B cell (primary cell): ENCODE measurements at regions not wholly inside any gene's neighbourhood (a gene's known extent, or its start where the extent isn't known, plus 50 kb on each side); places are given as distances from the start of the nearest gene placed in this dataset.

Experiments
- ATAC-seq: fragments of 200-7000 bp; cut with Tn5 transposase; one replicate; pipeline ENCODE4 v1.10.0; 2021; ENCODE audit warnings: low read depth, mild to moderate bottlenecking, moderate number of reproducible peaks, moderate library complexity
- CTCF ChIA-PET: fragments of 350-600 bp; sonication (Branson Sonifier 250); formaldehyde crosslinking; loops from one replicate; lab custom pipeline; 2021; ENCODE audit warnings: antibody characterized with exemption, inconsistent platforms; lab: Charles Lee
- POLR2A ChIA-PET: fragments of 350-600 bp; sonication (Branson Sonifier 250); formaldehyde crosslinking; loops from one replicate; lab custom pipeline; 2021; ENCODE audit warnings: antibody characterized with exemption; lab: Charles Lee
- DNase-seq: peaks from one replicate; pipeline ENCODE4 v3.0.0; 2013
- H2AFZ ChIP-seq: 2 replicates; pipeline ENCODE4 v1.6.1; 2012; ENCODE audit warnings: mild to moderate bottlenecking, low read depth, low read length; ENCODE audit not compliant: insufficient read depth, poor library complexity, severe bottlenecking
- H3K27ac ChIP-seq, 2 donors: 1 replicate in 1 of 2; 2 replicates in 1 of 2; pipeline ENCODE4 v1.5.1; 2012 to 2013; ENCODE audit warnings: low read length in 2 of 2, mild to moderate bottlenecking in 2 of 2, moderate library complexity in 1 of 2
- H3K27me3 ChIP-seq, 4 experiments: fragments of 200-600 bp in 1 of 4; sonication (generic) in 1 of 4; replicated peaks in 1 of 4; 1 replicate in 2 of 4; 2 replicates in 2 of 4; pipeline versions ENCODE4 v1.6.1 to v1.7.0; 2013 to 2016; ENCODE audit warnings: low read length in 3 of 4, mild to moderate bottlenecking in 2 of 4, mixed read lengths in 1 of 4, moderate library complexity in 1 of 4; ENCODE audit not compliant: insufficient read depth in 4 of 4, control insufficient read depth in 3 of 4; ENCODE audit errors: control extremely low read depth in 1 of 4
- H3K36me3 ChIP-seq, 2 experiments: replicated peaks in 1 of 2; 1 replicate in 1 of 2; 2 replicates in 1 of 2; pipeline versions ENCODE4 v1.6.1 to v1.7.1; 2013; ENCODE audit warnings: low read length in 1 of 2; ENCODE audit not compliant: insufficient read depth in 2 of 2, control insufficient read depth in 1 of 2; ENCODE audit errors: control extremely low read depth in 1 of 2, extremely low read depth in 1 of 2
- H3K4me1 ChIP-seq, 2 donors: fragments of 200-600 bp in 1 of 2; sonication (generic) in 1 of 2; 1 replicate in 1 of 2; 2 replicates in 1 of 2; pipeline versions ENCODE4 v1.5.1 to v1.6.1; 2013 to 2017; ENCODE audit warnings: low read length in 2 of 2; ENCODE audit not compliant: control insufficient read depth in 2 of 2, insufficient read depth in 2 of 2
- H3K4me2 ChIP-seq: replicated peaks from 2 replicates; pipeline ENCODE3; 2012; ENCODE audit warnings: mild to moderate bottlenecking, low read depth, low read length; ENCODE audit not compliant: poor library complexity, severe bottlenecking
- H3K4me3 ChIP-seq, 5 experiments: fragments of 200-600 bp in 1 of 5; sonication (generic) in 1 of 5; 1 replicate in 3 of 5; 2 replicates in 2 of 5; pipeline versions ENCODE4 v1.5.1 to v1.7.0; 2011 to 2016; ENCODE audit warnings: low read length in 4 of 5, mild to moderate bottlenecking in 4 of 5, low read depth in 2 of 5, control low read depth in 1 of 5, moderate library complexity in 1 of 5; ENCODE audit not compliant: insufficient read depth in 1 of 5; ENCODE audit errors: control extremely low read depth in 1 of 5, extremely low read depth in 1 of 5
- H3K79me2 ChIP-seq: fragments of 200-600 bp; sonication (generic); one replicate; pipeline ENCODE4 v1.6.0; 2016; ENCODE audit warnings: low read length; ENCODE audit not compliant: control insufficient read depth, insufficient read depth
- H3K9ac ChIP-seq: fragments of 200-600 bp; sonication (generic); 2 replicates; pipeline ENCODE4 v1.6.1; 2017; ENCODE audit warnings: mild to moderate bottlenecking, low read length, moderate library complexity
- H3K9me3 ChIP-seq, 3 donors: one replicate each; pipeline versions ENCODE4 v1.6.1 to v1.7.1; 2013; ENCODE audit warnings: low read length in 2 of 3; ENCODE audit not compliant: control insufficient read depth in 2 of 3, insufficient read depth in 1 of 3; ENCODE audit errors: control extremely low read depth in 1 of 3
- H4K20me1 ChIP-seq: 2 replicates; pipeline ENCODE4 v1.6.0; 2012; ENCODE audit warnings: mild to moderate bottlenecking, low read length; ENCODE audit not compliant: insufficient read depth, control insufficient read depth, poor library complexity, severe bottlenecking
- H3K27ac Mint-ChIP-seq: one replicate; pipeline ENCODE4 v1.8.0; 2021; ENCODE audit warnings: mixed read lengths
- H3K27me3 Mint-ChIP-seq: one replicate; pipeline ENCODE4 v1.8.0; 2021; ENCODE audit warnings: mixed read lengths
- H3K4me1 Mint-ChIP-seq: one replicate; pipeline ENCODE4 v1.8.0; 2021; ENCODE audit warnings: mixed read lengths
- H3K4me3 Mint-ChIP-seq: one replicate; pipeline ENCODE4 v1.8.0; 2021; ENCODE audit warnings: mixed read lengths
- H3K9me3 Mint-ChIP-seq: one replicate; pipeline ENCODE4 v1.8.0; 2022; ENCODE audit warnings: mixed read lengths; ENCODE audit not compliant: insufficient read depth
- CTCF ChIP-seq: fragments of 200-600 bp; IDR thresholded peaks from one replicate; pipeline ENCODE4 v1.8.0; 2022; ENCODE audit warnings: antibody characterized with exemption, mild to moderate bottlenecking
- EZH2 ChIP-seq: IDR thresholded peaks from 2 replicates; pipeline ENCODE4 v1.6.1; 2012; ENCODE audit warnings: borderline replicate concordance, low read depth, mild to moderate bottlenecking, moderate library complexity, low read length; ENCODE audit not compliant: insufficient read depth, poor library complexity, severe bottlenecking
- WGBS: methylation state at CpG from one replicate; pipeline ENCODE4 v1.1.5; 2013; ENCODE audit warnings: missing lambda C conversion rate; ENCODE audit not compliant: insufficient coverage; 5-methylcytosine and 5-hydroxymethylcytosine counted together
- intact Hi-C: fragments of 100-400 bp; cut with micrococcal nuclease; formaldehyde crosslinking; loops from one replicate; pipeline ENCODE4 v1.10.0; 2022

- ChIA-PET CTCF (no interaction called here), POLR2A (no interaction called here)
- Histone ChIP-seq H3K4me2 (no peak overlapping the region), H3K36me3 (no peaks in the 10 kb centered on the region), H3K4me3 (no peak overlapping the region), H3K4me1 (no peaks in the 10 kb centered on the region), H3K9ac (no peak overlapping the region), H2AFZ (no peak overlapping the region), H3K27ac (no peak overlapping the region), H3K79me2 (no peaks in the 10 kb centered on the region), H3K27me3 (no peaks in the 10 kb centered on the region), H4K20me1 (no peaks in the 10 kb centered on the region), H3K9me3 (peaks cover 0 to 1% (median 0%) of the 10 kb centered on the region in 3 donors)
- Mint-ChIP-seq H3K4me1 (no peaks in the 10 kb centered on the region), H3K27ac (no peak overlapping the region), H3K4me3 (no peak overlapping the region), H3K27me3 (no peaks in the 10 kb centered on the region), H3K9me3 (peaks cover 4% of the 10 kb centered on the region)
- intact Hi-C loops: no loop called here
- TF ChIP-seq CTCF (no peak), EZH2 (no peak)
- no CpG with 5 or more reads among the region's 1 CpG for WGBS
- ATAC-seq (no peak), DNase-seq (no peak)
Observed at GRCh38 chr18:40464032-40464431, 1491.0 kb upstream of the PIK3C3 start.

DNA sequence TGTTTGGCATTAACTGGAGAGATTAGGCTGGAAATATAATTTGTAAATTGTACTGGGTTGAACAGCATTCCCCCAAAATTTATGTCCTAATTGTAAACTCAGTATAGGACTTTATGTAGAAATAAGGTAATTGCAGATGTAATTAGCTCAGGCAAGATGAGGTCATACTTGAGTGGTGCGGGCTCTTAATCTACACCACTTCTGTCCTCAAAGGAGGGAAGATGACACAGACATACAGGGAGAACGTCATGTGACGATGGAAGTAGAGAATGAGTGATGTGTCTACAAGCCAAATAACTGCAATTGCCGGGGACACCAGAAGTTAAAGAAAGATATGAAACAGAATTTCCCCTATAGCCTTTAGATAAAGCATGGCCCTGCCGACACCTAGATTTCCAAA is 1501.1 kb upstream of the PIK3C3 start:
- Histone ChIP-seq H2AFZ (no peak overlapping the region), H3K27ac (no peak overlapping the region), H3K4me1 (no peaks in the 10 kb centered on the region), H3K4me3 (no peak overlapping the region), H3K4me2 (no peak overlapping the region), H3K79me2 (no peaks in the 10 kb centered on the region), H3K9me3 (no peaks in the 10 kb centered on the region), H3K9ac (no peak overlapping the region), H3K36me3 (no peaks in the 10 kb centered on the region), H3K27me3 (no peaks in the 10 kb centered on the region), H4K20me1 (no peaks in the 10 kb centered on the region)
- intact Hi-C loops: no loop called here
- Mint-ChIP-seq H3K9me3 (peaks cover 5% of the 10 kb centered on the region), H3K27me3 (no peaks in the 10 kb centered on the region), H3K27ac (no peak overlapping the region), H3K4me1 (no peaks in the 10 kb centered on the region), H3K4me3 (no peak overlapping the region)
- DNase-seq (no peak), ATAC-seq (no peak)
- TF ChIP-seq CTCF (no peak), EZH2 (no peak)
- ChIA-PET POLR2A (no interaction called here), CTCF (no interaction called here)
- no CpG with 5 or more reads among the region's 5 CpGs for WGBS
